Middle frontal gyrus (tissue), 1 donor: ENCODE measurements at regions not wholly inside any gene's neighbourhood (a gene's known extent, or its start where the extent isn't known, plus 50 kb on each side); places are given as distances from the start of the nearest gene placed in this dataset.

Experiments
- DNase-seq: peaks from one replicate; pipeline ENCODE4 v3.0.0-alpha.2; 2015; ENCODE audit warnings: low spot score; ENCODE audit errors: extremely low spot score

DNA sequence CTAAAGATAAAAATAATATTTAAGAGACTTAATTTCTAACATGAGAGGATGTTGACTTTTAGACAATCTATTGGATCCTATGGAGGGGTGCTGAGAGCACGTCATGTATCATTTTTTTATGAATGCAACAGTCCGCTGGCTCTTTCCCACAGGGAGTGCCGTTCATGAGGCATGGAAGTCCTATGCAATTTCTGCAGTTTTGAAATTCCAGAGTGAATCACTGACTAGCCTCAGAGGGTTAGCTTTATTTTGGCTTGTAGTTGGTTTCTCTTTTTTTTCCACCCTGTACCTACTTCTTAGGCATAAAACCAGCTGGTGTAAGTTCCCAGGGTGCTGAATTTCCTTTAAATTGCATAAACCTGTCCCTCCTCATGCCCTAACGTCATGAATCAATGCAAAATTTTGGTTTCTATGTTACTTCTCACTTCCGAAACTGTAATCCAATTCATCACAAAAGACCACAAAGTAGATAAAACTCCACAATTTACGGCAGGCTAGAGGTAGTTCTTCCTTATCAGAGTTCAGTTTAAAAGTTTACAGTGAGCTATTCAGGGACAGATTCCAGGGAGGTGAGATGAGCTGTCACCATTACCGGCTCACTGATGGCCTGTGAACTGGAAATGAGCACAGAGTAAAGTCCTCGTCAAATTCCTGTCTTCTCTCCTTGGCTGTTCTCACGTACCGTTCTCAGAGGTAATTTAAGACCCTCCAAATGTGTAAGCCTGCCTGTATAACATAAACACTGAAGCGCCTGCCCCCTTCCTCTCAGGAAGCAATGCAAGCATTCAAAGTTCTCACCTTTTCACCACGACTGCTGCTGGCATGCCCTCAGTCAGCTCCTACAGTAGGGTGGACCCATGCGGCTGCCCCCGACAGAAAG, 216.6 kb upstream of the SLC10A2 start:
- no peak for DNase-seq

GRCh38 chr13:103277959-103278694, 211.9 kb upstream of the SLC10A2 start:
- no peak for DNase-seq

DNA sequence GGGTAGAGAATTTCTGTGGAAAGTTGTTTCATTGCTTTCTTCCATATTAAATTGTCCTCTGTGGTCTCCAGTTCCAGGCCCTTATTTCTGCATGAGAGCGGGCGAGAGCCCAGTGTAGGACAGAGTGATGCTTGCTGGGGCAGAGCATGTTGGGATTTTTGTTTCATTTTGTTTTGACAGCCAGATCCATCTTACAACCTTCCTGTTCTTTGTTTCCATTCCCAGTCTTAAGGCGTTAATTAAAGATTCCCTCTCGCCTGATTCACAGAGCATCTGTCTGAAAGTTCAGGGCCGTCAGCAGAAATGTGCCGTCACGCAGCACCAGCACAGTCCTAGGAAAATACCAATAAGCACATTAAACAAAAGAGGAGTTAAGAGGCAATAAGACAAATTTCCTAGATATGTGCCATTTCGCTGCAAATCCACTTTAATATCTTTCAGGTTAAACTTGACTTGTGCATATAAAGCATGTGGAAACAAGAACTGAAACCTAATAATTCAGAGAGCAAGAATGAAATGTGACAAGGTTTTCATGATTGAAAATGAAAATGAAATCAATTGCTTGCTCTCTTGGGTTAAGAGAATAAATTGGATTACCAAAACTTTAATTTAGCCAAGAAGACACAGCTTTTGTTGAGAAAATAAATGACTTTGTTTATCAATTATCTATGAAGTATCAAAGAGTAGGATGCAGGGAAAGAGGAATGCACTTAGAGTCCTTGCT, 210.7 kb upstream of the SLC10A2 start:
- DNase-seq, result no peak

DNA sequence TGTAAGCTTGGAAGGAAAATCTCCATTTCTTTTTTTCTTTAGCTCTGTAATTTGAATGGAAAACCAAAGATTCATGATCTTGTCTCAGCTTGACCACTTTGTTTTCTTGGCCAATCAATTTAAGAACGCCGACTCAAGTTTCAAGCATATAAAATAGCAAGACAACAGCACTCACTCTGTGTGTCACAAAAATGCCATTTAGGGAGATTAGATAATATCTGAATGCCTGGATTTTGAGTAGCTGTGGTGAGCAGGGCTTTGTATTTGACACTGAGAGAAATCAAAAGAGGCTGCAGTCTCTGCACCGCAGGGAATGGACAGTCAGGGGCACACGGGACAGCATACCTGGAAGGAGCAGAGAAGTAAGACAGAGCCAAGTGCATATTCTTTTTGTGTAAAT, 209.5 kb upstream of the SLC10A2 start:
- no peak for DNase-seq

DNA sequence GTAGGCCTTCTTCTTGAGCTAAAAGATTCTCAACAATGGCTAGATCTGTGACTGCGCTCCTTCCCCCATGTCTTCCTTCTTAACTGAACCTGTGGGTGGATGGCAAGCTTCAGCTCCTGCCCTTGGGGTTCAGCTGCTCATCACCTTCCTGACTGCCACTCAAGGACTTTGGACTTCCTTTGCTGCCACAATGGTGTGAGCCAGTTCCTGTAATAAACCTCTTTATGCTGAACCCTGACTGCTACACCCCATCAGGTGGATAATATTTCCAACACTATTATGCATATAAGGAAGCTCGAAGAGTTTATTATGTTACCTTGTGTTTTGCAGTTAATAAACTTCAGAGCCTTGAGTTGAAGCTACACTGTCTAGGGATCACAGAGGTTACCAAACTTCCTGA, 208.9 kb upstream of the SLC10A2 start:
- DNase-seq, result no peak

DNA sequence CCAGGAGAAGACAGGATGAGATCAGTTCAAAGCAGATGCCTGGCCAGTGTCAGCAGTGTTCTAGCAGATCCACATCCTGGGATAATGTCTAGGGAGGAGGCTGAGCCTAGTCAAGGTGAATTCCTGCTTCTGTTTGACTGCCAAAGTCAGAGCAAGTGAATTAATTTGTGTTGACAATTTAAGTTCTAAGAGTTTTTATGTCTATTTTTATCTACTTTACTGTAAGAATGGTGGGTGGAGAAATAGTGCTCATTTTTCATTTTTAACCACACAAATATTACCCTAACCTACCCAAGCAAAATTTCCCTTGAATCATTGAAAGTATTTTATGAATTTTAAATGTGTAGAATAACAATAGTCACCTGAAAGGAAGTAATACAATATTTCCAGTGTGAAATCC, 207.6 kb upstream of the SLC10A2 start:
- DNase-seq, result no peak

- no peak for DNase-seq
Observed at GRCh38 chr13:103272770-103273169, 206.6 kb upstream of the SLC10A2 start.

DNA sequence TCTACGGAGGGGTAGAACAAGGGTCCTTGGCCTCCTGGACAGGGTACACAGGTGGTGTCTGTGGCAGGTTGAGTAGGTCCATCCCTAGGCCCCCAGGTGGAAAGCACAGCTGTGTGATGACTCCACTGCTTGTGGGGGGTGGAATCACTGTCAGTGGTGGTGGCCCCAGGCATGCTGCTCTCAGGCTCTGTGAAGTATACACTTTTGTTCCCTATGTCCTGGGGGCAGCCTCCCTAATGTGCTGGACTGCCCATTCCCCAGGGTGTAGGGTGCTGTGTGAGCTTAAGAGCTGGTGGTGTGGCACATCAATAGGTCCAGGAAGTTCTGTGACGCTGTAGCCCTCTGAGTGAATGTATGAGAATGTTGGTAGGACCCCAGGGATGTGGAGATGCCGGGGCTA, 197.2 kb upstream of the SLC10A2 start:
- no peak for DNase-seq

- DNase-seq, result no peak
Observed at GRCh38 chr13:103255587-103256301, 189.5 kb upstream of the SLC10A2 start.

- DNase-seq, result no peak
Observed at GRCh38 chr13:103250071-103250470, 183.9 kb upstream of the SLC10A2 start.

GRCh38 chr13:103246581-103247200, 180.5 kb upstream of the SLC10A2 start:
- no peak for DNase-seq

GRCh38 chr13:103243495-103243894, 177.3 kb upstream of the SLC10A2 start:
- no peak for DNase-seq

- DNase-seq, result no peak
Observed at GRCh38 chr13:103238441-103238840, 172.2 kb upstream of the SLC10A2 start.

DNA sequence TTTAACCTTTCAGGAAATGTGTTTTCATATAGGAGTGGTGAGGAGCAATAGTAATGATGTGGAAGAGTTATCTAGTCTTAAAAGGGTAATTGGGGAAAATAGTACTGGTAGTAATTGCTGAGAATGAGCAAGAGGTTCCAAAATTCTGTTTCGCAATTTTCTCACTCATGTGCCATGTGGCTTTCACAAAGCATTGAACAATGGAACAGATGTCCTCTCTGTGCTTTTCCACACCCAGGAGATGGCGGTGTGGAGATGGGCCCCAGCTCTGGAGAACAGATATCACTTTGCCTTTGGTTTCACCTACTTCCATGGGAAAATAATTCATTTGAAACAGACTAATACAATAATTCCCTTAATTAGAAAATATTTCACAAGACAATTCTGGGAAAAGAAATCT, 170.0 kb upstream of the SLC10A2 start:
- DNase-seq, result no peak

DNA sequence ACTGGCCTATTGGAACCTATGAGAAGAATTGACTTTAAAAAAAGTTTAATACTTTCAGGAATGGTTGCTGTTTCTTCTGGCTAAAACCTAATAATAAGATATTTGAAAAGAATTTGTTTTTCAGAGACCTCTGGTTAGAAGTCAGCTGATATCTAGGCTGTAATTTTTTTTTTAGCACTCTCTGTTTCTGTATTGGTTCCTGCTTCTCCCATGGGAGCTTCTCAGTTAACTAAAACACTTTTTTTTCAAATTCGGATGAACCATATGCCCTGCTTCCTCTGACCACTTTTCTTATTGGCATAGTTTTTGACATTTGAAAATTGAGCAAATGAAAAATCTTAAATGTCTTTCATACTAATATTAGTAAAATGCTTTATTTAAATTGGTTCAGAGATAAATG, 163.5 kb upstream of the SLC10A2 start:
- no peak for DNase-seq

DNA sequence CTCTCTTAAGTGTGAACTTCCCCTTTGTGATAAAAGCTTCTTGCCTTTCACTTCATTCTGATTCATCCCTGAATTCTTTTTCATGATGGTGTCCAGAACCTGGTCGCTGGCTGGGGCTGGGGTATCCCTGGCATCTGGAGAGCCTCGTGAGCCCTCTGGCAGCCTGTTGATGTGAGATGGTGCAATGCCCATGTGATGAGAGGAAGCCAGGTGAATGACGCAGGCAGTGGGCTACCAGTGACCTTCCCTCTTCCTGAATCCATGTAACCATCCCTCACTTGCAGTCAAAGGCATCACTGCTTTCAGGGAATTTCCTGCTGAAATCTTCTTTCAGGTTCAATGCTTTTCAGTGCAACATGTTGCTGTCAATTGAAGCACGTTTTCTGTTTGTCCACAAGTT, 158.6 kb upstream of the SLC10A2 start:
- no peak for DNase-seq

GRCh38 chr13:103222683-103223082, 156.5 kb upstream of the SLC10A2 start:
- no peak for DNase-seq

GRCh38 chr13:103218253-103218652, 152.0 kb upstream of the SLC10A2 start:
- no peak for DNase-seq

GRCh38 chr13:103213152-103213551, 146.9 kb upstream of the SLC10A2 start:
- DNase-seq, result no peak

DNA sequence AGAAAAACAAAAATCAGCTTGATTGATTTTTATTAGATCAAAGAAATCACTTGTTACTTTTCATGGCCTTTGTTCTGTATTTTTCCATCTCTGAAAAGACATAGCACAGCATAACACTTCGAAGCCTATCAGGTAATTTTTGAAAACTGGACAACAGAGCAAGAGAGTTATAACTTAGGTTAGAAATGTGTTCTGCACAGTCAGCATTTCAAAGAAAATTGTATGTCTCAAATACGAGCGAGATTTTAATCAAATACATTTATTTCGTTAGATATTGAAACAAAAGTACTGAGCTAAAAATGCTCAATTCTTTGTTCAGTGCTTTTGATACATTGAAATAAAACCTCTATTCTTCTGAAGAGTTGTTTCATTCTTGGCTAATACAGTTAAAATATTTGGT, 144.1 kb upstream of the SLC10A2 start:
- DNase-seq, result no peak

GRCh38 chr13:103203735-103204330, 137.6 kb upstream of the SLC10A2 start:
- DNase-seq, result no peak
